ENCODE measurements at regions not wholly inside any gene's neighbourhood (a gene's known extent, or its start where the extent isn't known, plus 50 kb on each side); places are given as distances from the start of the nearest gene placed in this dataset.

- Mint-ChIP-seq H3K27ac (ENCODE audit: unreplicated experiment) (no peak overlapping the region), H3K9me3 (ENCODE audit: low read depth, unreplicated experiment) (peaks cover 2% of the 10 kb centered on the region), H3K36me3 (ENCODE audit: insufficient read depth, unreplicated experiment) (no peaks in the 10 kb centered on the region), H3K4me3 (ENCODE audit: low read depth, unreplicated experiment) (no peak overlapping the region), H3K27me3 (ENCODE audit: unreplicated experiment) (no peaks in the 10 kb centered on the region), H3K4me1 (ENCODE audit: low read depth, unreplicated experiment) (peaks cover 26% of the 10 kb centered on the region)
- DNase-seq = no peak
- CTCF ChIA-PET = no interaction called here
- intact Hi-C loops (cut with micrococcal nuclease; ENCODE audit: unreplicated experiment) = no loop called here
- no peak for TF ChIP-seq CTCF (IDR thresholded peaks at IDR 0.05; ENCODE audit: unreplicated experiment)
- BruUV-seq (replicated peaks) = no TSS peak
These were observed 65.6 kb downstream of the SCG2 start for GRCh38 chr2:223536546-223536945.

GRCh38 chr2:223537115-223537514 lies 65.0 kb downstream of the SCG2 start:
- Mint-ChIP-seq H3K9me3 (ENCODE audit: low read depth, unreplicated experiment) (peaks cover 2% of the 10 kb centered on the region), H3K4me3 (ENCODE audit: low read depth, unreplicated experiment) (no peak overlapping the region), H3K36me3 (ENCODE audit: insufficient read depth, unreplicated experiment) (no peaks in the 10 kb centered on the region), H3K4me1 (ENCODE audit: low read depth, unreplicated experiment) (peaks cover 26% of the 10 kb centered on the region), H3K27me3 (ENCODE audit: unreplicated experiment) (no peaks in the 10 kb centered on the region), H3K27ac (ENCODE audit: unreplicated experiment) (no peak overlapping the region)
- intact Hi-C loops (cut with micrococcal nuclease; ENCODE audit: unreplicated experiment) = no loop called here
- CTCF ChIA-PET = no interaction called here
- no TSS peak for BruUV-seq (replicated peaks)
- no peak for DNase-seq
- TF ChIP-seq CTCF (IDR thresholded peaks at IDR 0.05; ENCODE audit: unreplicated experiment) = no peak

- CTCF ChIA-PET = no interaction called here
- Mint-ChIP-seq H3K36me3 (ENCODE audit: insufficient read depth, unreplicated experiment) (no peaks in the 10 kb centered on the region), H3K4me3 (ENCODE audit: low read depth, unreplicated experiment) (no peak overlapping the region), H3K9me3 (ENCODE audit: low read depth, unreplicated experiment) (peaks cover 2% of the 10 kb centered on the region), H3K4me1 (ENCODE audit: low read depth, unreplicated experiment) (peaks cover 26% of the 10 kb centered on the region), H3K27ac (ENCODE audit: unreplicated experiment) (peak overlapping the region; percentile 65), H3K27me3 (ENCODE audit: unreplicated experiment) (no peaks in the 10 kb centered on the region)
- BruUV-seq (replicated peaks) = no TSS peak
- no peak for TF ChIP-seq CTCF (IDR thresholded peaks at IDR 0.05; ENCODE audit: unreplicated experiment)
- intact Hi-C loops (cut with micrococcal nuclease; ENCODE audit: unreplicated experiment) = no loop called here
- no peak for DNase-seq
These were observed 64.2 kb downstream of the SCG2 start for GRCh38 chr2:223537651-223538601.

GRCh38 chr2:223538920-223539440 lies 63.2 kb downstream of the SCG2 start:
- peaks cover 2% of the 10 kb centered on the region for H3K9me3 Mint-ChIP-seq (ENCODE audit: low read depth, unreplicated experiment)
- peaks cover 26% of the 10 kb centered on the region for H3K4me1 Mint-ChIP-seq (ENCODE audit: low read depth, unreplicated experiment)
- intact Hi-C loops (cut with micrococcal nuclease; ENCODE audit: unreplicated experiment) = no loop called here
- H3K36me3 Mint-ChIP-seq (ENCODE audit: insufficient read depth, unreplicated experiment) = no peaks in the 10 kb centered on the region
- peak overlapping the region; percentile 65 for H3K27ac Mint-ChIP-seq (ENCODE audit: unreplicated experiment)
- H3K27me3 Mint-ChIP-seq (ENCODE audit: unreplicated experiment) = no peaks in the 10 kb centered on the region
- DNase-seq = no peak
- no peak overlapping the region for H3K4me3 Mint-ChIP-seq (ENCODE audit: low read depth, unreplicated experiment)
- no peak for TF ChIP-seq CTCF (IDR thresholded peaks at IDR 0.05; ENCODE audit: unreplicated experiment)
- CTCF ChIA-PET = no interaction called here
- BruUV-seq (replicated peaks) = no TSS peak
